ENCODE measurements at regions not wholly inside any gene's neighbourhood (a gene's known extent, or its start where the extent isn't known, plus 50 kb on each side); places are given as distances from the start of the nearest gene placed in this dataset.
A peak's percentile ranks its signal among the peaks of the same experiment; 100 is the strongest.

GRCh38 chr3:132879656-132880055, 157.4 kb upstream of the NPHP3 start:
- DNase-seq (ENCODE audit: low read depth): no peak
- TF ChIP-seq, protein P1, sequence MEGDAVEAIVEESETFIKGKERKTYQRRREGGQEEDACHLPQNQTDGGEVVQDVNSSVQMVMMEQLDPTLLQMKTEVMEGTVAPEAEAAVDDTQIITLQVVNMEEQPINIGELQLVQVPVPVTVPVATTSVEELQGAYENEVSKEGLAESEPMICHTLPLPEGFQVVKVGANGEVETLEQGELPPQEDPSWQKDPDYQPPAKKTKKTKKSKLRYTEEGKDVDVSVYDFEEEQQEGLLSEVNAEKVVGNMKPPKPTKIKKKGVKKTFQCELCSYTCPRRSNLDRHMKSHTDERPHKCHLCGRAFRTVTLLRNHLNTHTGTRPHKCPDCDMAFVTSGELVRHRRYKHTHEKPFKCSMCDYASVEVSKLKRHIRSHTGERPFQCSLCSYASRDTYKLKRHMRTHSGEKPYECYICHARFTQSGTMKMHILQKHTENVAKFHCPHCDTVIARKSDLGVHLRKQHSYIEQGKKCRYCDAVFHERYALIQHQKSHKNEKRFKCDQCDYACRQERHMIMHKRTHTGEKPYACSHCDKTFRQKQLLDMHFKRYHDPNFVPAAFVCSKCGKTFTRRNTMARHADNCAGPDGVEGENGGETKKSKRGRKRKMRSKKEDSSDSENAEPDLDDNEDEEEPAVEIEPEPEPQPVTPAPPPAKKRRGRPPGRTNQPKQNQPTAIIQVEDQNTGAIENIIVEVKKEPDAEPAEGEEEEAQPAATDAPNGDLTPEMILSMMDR (IDR thresholded peaks at IDR 0.05; ENCODE audit: low read length, missing control alignments): no peak
- H3K4me3 ChIP-seq (replicated peaks; ENCODE audit: low read depth, low read length): no peak overlapping the region

DNA sequence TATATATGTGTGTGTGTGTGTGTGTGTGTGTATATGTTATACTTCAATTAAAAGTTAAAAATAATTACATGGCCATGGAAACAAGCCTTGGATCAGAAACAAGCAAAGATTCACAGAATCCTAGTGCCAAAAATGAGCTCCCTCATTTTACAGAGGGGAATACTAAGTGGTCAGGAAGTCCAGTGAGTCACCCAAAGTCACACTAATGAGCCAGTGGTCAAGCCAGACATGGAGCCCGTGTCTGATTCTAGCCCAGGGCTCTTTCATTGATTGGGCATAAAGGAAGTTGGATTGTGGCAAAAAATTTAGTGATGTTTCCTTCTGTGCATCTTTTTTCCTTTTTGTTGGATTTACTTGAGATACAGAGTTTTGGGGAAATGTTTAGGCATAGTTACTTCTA, 152.5 kb upstream of the NPHP3 start:
- H3K4me3 ChIP-seq (replicated peaks; ENCODE audit: low read depth, low read length): no peak overlapping the region
- TF ChIP-seq, protein P1 (IDR thresholded peaks at IDR 0.05; ENCODE audit: low read length, missing control alignments): no peak
- DNase-seq (ENCODE audit: low read depth): no peak

GRCh38 chr3:132872711-132873110, 150.5 kb upstream of the NPHP3 start:
- TF ChIP-seq, protein P1 (IDR thresholded peaks at IDR 0.05; ENCODE audit: low read length, missing control alignments): no peak
- DNase-seq (ENCODE audit: low read depth): no peak
- no peak overlapping the region for H3K4me3 ChIP-seq (replicated peaks; ENCODE audit: low read depth, low read length)

DNA sequence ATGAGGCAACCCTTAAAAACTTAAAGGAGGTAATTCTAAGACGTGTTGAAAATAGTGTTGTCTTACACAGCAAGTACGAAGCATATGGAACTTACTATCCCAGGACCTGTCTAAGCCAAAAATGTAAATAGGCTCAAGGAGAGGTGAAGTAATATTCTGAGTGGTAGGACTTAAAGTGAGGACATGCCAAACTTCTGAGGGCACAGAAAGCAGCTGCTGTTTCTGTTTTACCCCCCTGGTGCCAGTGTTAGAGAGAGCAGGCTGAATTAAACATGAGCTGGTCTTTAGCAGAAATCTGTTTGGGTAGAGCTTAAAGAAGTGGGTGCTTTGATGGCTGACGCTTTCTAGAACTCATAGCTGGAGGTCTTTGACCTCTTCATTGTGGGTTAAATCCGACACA, 149.7 kb upstream of the NPHP3 start:
- no peak for DNase-seq (ENCODE audit: low read depth)
- H3K4me3 ChIP-seq (replicated peaks; ENCODE audit: low read depth, low read length): no peak overlapping the region
- TF ChIP-seq, protein P1 (IDR thresholded peaks at IDR 0.05; ENCODE audit: low read length, missing control alignments): no peak

DNA sequence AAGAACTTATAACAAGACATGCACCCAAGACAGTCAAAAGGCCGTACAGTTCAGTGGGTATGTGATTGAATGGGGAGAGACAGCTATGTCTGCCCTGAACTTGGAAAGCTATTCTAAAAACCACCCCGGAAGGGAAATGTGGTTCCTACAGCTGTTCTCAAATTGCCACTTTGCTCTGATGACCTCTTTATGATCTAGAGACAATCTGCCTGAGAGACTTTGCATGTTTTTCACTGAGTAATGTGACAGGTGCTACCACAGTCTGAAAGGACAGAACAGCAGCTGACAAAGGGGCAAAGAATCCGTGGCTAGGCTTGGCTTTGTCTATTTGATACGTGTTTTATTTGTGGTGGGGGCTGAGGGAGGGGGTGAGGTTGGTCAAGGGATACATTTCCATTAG, 148.3 kb upstream of the NPHP3 start:
- no peak for DNase-seq (ENCODE audit: low read depth)
- no peak overlapping the region for H3K4me3 ChIP-seq (replicated peaks; ENCODE audit: low read depth, low read length)
- TF ChIP-seq, protein P1 (IDR thresholded peaks at IDR 0.05; ENCODE audit: low read length, missing control alignments): no peak

DNA sequence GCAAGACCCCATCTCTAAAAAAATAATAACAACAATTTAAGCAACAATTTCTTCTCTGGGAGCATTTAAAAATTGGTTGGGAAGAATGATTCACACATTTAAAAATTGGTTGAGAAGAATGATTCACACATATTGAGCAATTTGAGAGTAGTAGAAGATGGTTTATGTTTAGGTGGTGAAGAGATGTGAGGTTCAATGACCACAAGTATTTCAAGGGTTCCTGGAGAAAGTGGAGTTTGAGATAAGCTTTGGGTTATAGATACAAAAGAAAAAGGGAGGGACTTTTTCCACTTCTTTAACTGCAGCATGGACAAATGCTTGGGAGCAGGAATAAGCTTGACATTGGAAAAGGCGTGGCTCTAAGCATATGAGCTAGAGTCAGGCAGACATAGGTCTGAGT, 145.7 kb upstream of the NPHP3 start:
- TF ChIP-seq, protein P1 (IDR thresholded peaks at IDR 0.05; ENCODE audit: low read length, missing control alignments): no peak
- DNase-seq (ENCODE audit: low read depth): peak; percentile 33
- no peak overlapping the region for H3K4me3 ChIP-seq (replicated peaks; ENCODE audit: low read depth, low read length)

- TF ChIP-seq, protein P1 (IDR thresholded peaks at IDR 0.05; ENCODE audit: low read length, missing control alignments): no peak
- H3K4me3 ChIP-seq (replicated peaks; ENCODE audit: low read depth, low read length): no peak overlapping the region
- no peak for DNase-seq (ENCODE audit: low read depth)
These were observed 145.3 kb upstream of the NPHP3 start for GRCh38 chr3:132867526-132867925.
